ENCODE measurements at regions not wholly inside any gene's neighbourhood (a gene's known extent, or its start where the extent isn't known, plus 50 kb on each side); places are given as distances from the start of the nearest gene placed in this dataset.

- H3K27me3 Mint-ChIP-seq: no peaks in the 10 kb centered on the region
- POLR2A ChIA-PET: no interaction called here
These were observed 219.1 kb upstream of the KLF6 start for GRCh38 chr10:4004144-4004543.

DNA sequence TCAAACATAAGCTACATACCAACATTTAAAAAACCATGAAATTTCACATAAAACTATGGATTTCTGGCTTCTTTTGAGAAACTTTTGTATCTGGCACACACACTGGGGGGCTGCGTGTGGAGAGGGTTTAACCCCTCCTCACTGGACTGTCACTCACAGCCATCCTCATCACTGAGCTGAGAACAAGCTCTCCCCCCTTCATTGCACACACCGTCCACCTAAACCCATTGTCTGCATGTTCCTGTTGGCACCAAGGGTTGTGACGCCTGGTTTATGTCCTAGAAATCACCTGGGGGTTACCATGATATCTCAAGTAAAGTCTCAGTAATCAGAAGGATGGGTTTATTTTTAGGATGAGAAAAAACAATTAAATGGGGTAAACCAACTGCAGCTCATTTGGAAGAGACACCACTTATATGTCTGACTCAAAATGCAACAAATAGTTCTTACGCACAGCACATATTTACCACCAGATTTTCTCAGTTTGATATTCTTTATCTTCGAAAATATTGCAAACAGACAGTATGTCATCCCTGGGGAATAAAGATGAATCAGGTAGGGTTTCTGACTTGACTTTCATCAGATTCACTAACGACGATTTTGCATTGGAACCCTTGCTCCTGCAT, 218.5 kb upstream of the KLF6 start:
- ChIA-PET CTCF (no interaction called here), POLR2A (no interaction called here)
- no peak for DNase-seq
- intact Hi-C loops (cut with micrococcal nuclease): no loop called here
- H3K9me3 Mint-ChIP-seq: peaks cover 6% of the 10 kb centered on the region
- no peak overlapping the region for H3K27ac Mint-ChIP-seq
- peaks cover 2% of the 10 kb centered on the region for H3K4me1 Mint-ChIP-seq (ENCODE audit: low read depth)
- ATAC-seq: no peak
- H3K4me3 Mint-ChIP-seq: no peak overlapping the region
- H3K27me3 Mint-ChIP-seq: no peaks in the 10 kb centered on the region
- no peaks in the 10 kb centered on the region for H3K36me3 Mint-ChIP-seq (ENCODE audit: low read depth)
- TF ChIP-seq CTCF (IDR thresholded peaks at IDR 0.05): no peak

More at GRCh38 chr10:4004144-4004543, 219.1 kb upstream of the KLF6 start:
- CTCF ChIA-PET: no interaction called here
- ATAC-seq (no peak), DNase-seq (no peak)
- no peak overlapping the region for H3K27ac Mint-ChIP-seq
- no peak for TF ChIP-seq CTCF (IDR thresholded peaks at IDR 0.05)
- H3K4me3 Mint-ChIP-seq: no peak overlapping the region
- H3K4me1 Mint-ChIP-seq (ENCODE audit: low read depth): peaks cover 2% of the 10 kb centered on the region
- H3K36me3 Mint-ChIP-seq (ENCODE audit: low read depth): no peaks in the 10 kb centered on the region
- intact Hi-C loops (cut with micrococcal nuclease): no loop called here
- peaks cover 6% of the 10 kb centered on the region for H3K9me3 Mint-ChIP-seq

GRCh38 chr10:4001811-4002210, 216.8 kb upstream of the KLF6 start:
- no peak overlapping the region for H3K27ac Mint-ChIP-seq
- intact Hi-C loops (cut with micrococcal nuclease): no loop called here

GRCh38 chr10:3999642-4000041, 214.6 kb upstream of the KLF6 start:
- ATAC-seq (no peak), DNase-seq (no peak)
- Mint-ChIP-seq H3K36me3 (ENCODE audit: low read depth) (no peaks in the 10 kb centered on the region), H3K4me3 (no peak overlapping the region), H3K27me3 (no peaks in the 10 kb centered on the region), H3K27ac (no peak overlapping the region), H3K4me1 (ENCODE audit: low read depth) (peaks cover 7% of the 10 kb centered on the region), H3K9me3 (peaks cover 6% of the 10 kb centered on the region)
- ChIA-PET POLR2A (no interaction called here), CTCF (no interaction called here)
- TF ChIP-seq CTCF (IDR thresholded peaks at IDR 0.05): no peak
- intact Hi-C loops (cut with micrococcal nuclease): no loop called here

More at GRCh38 chr10:4001811-4002210, 216.8 kb upstream of the KLF6 start:
- no peak overlapping the region for H3K4me3 Mint-ChIP-seq
- H3K9me3 Mint-ChIP-seq: peaks cover 6% of the 10 kb centered on the region
- no peaks in the 10 kb centered on the region for H3K36me3 Mint-ChIP-seq (ENCODE audit: low read depth)
- H3K4me1 Mint-ChIP-seq (ENCODE audit: low read depth): peaks cover 3% of the 10 kb centered on the region
- ChIA-PET POLR2A (no interaction called here), CTCF (no interaction called here)
- no peak for TF ChIP-seq CTCF (IDR thresholded peaks at IDR 0.05)
- H3K27me3 Mint-ChIP-seq: no peaks in the 10 kb centered on the region
- no peak for DNase-seq
- no peak for ATAC-seq

DNA sequence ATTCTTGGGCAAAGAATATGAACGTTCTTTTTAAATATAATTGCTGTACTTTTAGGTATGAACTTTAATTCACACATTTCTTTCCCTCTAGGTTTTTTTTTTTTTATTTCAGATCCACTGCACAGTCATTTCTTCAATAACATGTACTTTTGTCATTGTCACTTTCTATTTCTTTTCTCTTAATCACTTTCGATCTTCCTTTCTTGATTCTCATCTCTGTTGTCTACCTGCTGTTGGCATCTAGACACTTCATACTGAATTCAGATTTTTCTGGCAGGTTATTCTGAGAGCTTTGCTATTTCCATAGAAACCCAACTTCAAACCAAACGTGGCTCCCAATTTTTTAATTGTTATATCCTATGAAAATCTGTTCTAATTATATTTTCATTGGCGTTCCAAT, 211.7 kb upstream of the KLF6 start:
- Mint-ChIP-seq H3K36me3 (ENCODE audit: low read depth) (no peaks in the 10 kb centered on the region), H3K4me1 (ENCODE audit: low read depth) (peaks cover 7% of the 10 kb centered on the region), H3K27ac (no peak overlapping the region), H3K9me3 (peaks cover 6% of the 10 kb centered on the region), H3K4me3 (no peak overlapping the region), H3K27me3 (no peaks in the 10 kb centered on the region)
- ATAC-seq (no peak), DNase-seq (no peak)
- POLR2A ChIA-PET: no interaction called here
- intact Hi-C loops (cut with micrococcal nuclease): no loop called here
- CTCF ChIA-PET: interaction anchor here (2.2 kb wide), 1 partner anchor 24 kb away, joined by 4 read pairs; no protein-coding TSS in a partner anchor
- TF ChIP-seq CTCF (IDR thresholded peaks at IDR 0.05): no peak
